ENCODE measurements at regions not wholly inside any gene's neighbourhood (a gene's known extent, or its start where the extent isn't known, plus 50 kb on each side); places are given as distances from the start of the nearest gene placed in this dataset.

DNA sequence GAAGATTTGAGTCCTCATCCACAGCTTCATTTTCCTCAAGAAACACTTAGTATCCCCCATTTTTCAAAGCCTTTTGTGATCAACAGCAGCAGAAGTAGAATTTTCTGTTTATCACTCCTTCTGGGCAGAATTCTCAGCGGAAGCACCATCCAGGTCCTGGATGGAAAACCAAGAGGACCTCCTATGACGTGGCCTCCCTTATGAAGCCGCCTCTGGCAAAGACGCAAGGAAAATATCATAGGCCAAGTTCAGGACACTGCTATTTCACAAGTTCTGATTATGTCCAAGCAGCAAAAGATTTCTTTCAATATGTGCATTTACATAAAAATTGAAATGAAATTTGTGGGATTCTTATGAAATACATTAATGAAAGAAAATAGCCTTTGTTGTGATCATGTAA, 315.0 kb downstream of the SEC23A start (continued):
- TF ChIP-seq ZNF274 (IDR thresholded peaks at IDR 0.05; ENCODE audit: low read depth, low read length) = no peak

GRCh38 chr14:38786921-38787320, 316.1 kb downstream of the SEC23A start:
- H3K9me2 ChIP-seq (ENCODE audit: insufficient read depth) = no peaks in the 10 kb centered on the region
- ChIA-PET CTCF (no interaction called here), POLR2A (no interaction called here), RAD21 (ENCODE audit: low non-redundant PET in 1 of 2, low total read pairs in 2 of 2, uncharacterized antibody in 2 of 2, unreplicated experiment in 2 of 2) (no interaction called here)
- H3K27ac ChIP-seq (ENCODE audit: low read depth, low read length) = no peak overlapping the region
- DNase-seq (ENCODE audit: low read depth, low spot score) (no peak), ATAC-seq (no peak)
- H3K9me3 ChIP-seq (ENCODE audit: control insufficient read depth in 1 of 2, insufficient read depth in 1 of 2, low read depth in 1 of 2, low read length in 2 of 2) = no peaks in the 10 kb centered on the region
- intact Hi-C loops (cut with micrococcal nuclease) = no loop called here
- H3K27me3 ChIP-seq (ENCODE audit: insufficient read depth, low read length) = no peaks in the 10 kb centered on the region
- H3K79me2 ChIP-seq (ENCODE audit: insufficient read depth, low read length) = no peaks in the 10 kb centered on the region
- H3K4me1 ChIP-seq (ENCODE audit: control insufficient read depth in 1 of 2, insufficient read depth in 2 of 2, low read length in 2 of 2) = no peaks in the 10 kb centered on the region
- H3K36me3 ChIP-seq (ENCODE audit: control insufficient read depth in 1 of 2, insufficient read depth in 2 of 2, low read length in 2 of 2) = no peaks in the 10 kb centered on the region
- no TSS peak for BruUV-seq (replicated peaks)
- no peak overlapping the region for H3K4me2 ChIP-seq (ENCODE audit: low read length)
- no peak overlapping the region for H3K9ac ChIP-seq (ENCODE audit: low read length)
- H3K4me3 ChIP-seq (replicated peaks in 1 of 2; ENCODE audit: low read depth in 1 of 2, low read length in 2 of 2) = no peak overlapping the region
- H2AFZ ChIP-seq (ENCODE audit: low read depth, low read length, poor library complexity, severe bottlenecking) = no peak overlapping the region
- no peaks in the 10 kb centered on the region for H4K20me1 ChIP-seq (ENCODE audit: insufficient read depth)
- TF ChIP-seq JUND (IDR thresholded peaks at IDR 0.05) = no peak
- TF ChIP-seq MAX (IDR thresholded peaks at IDR 0.05) = no peak

DNA sequence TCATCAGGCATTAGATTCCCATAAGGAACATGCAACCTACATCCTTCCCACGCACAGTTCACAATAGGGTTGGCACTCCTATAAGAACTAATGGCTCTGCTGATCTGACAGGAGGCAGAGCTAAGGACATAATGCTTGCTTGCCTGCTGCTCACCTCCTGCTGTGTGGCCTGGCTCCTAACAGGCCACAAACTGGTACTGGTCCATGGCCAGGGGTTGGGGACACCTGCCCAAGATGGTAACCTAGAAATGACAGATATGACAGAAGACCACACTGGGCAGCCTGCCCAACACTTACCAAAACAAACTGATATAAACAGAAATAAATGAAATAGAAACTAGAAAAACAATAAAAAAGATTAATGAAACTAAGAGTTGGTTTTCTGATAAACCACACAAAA, 325.6 kb downstream of the SEC23A start:
- ChIA-PET POLR2A (no interaction called here), RAD21 (ENCODE audit: low non-redundant PET in 1 of 2, low total read pairs in 2 of 2, uncharacterized antibody in 2 of 2, unreplicated experiment in 2 of 2) (no interaction called here), CTCF (no interaction called here)
- intact Hi-C loops (cut with micrococcal nuclease) = no loop called here
- BruUV-seq (replicated peaks) = no TSS peak
- Histone ChIP-seq H3K9ac (ENCODE audit: low read length) (no peak overlapping the region), H3K27ac (ENCODE audit: low read depth, low read length) (no peak overlapping the region), H3K36me3 (ENCODE audit: control insufficient read depth in 1 of 2, insufficient read depth in 2 of 2, low read length in 2 of 2) (no peaks in the 10 kb centered on the region), H2AFZ (ENCODE audit: low read depth, low read length, poor library complexity, severe bottlenecking) (no peak overlapping the region), H3K9me3 (ENCODE audit: control insufficient read depth in 1 of 2, insufficient read depth in 1 of 2, low read depth in 1 of 2, low read length in 2 of 2) (no peaks in the 10 kb centered on the region), H3K4me3 (replicated peaks in 1 of 2; ENCODE audit: low read depth in 1 of 2, low read length in 2 of 2) (no peak overlapping the region), H3K4me2 (ENCODE audit: low read length) (no peak overlapping the region), H3K4me1 (ENCODE audit: control insufficient read depth in 1 of 2, insufficient read depth in 2 of 2, low read length in 2 of 2) (no peaks in the 10 kb centered on the region), H3K79me2 (ENCODE audit: insufficient read depth, low read length) (no peaks in the 10 kb centered on the region), H3K27me3 (ENCODE audit: insufficient read depth, low read length) (no peaks in the 10 kb centered on the region), H3K9me2 (ENCODE audit: insufficient read depth) (no peaks in the 10 kb centered on the region), H4K20me1 (ENCODE audit: insufficient read depth) (no peaks in the 10 kb centered on the region)
- ATAC-seq (no peak), DNase-seq (ENCODE audit: low read depth, low spot score) (no peak)
- TF ChIP-seq SIN3A (IDR thresholded peaks at IDR 0.05; ENCODE audit: low read depth) = no peak
- TF ChIP-seq JUND (IDR thresholded peaks at IDR 0.05) = no peak

Measured in HCT116 (cell line).